A673 (cell line): ENCODE measurements at regions not wholly inside any gene's neighbourhood (a gene's known extent, or its start where the extent isn't known, plus 50 kb on each side); places are given as distances from the start of the nearest gene placed in this dataset.

ENCODE experiments used
- EZH2 ChIP-seq: fragments of 200-600 bp; sonication (generic); IDR thresholded peaks from 2 replicates; pipeline ENCODE4 v1.6.1; 2017; ENCODE audit warnings: borderline replicate concordance, low read depth, mild to moderate bottlenecking, mixed read lengths, antibody characterized with exemption, low read length; ENCODE audit not compliant: poor library complexity, severe bottlenecking
- TF ChIP-seq, protein P1 (sequence below): fragments of 300-800, 200-600 bp; sonication (generic); conservative IDR thresholded peaks from 2 replicates; pipeline ENCODE4 v1.5.1; 2017; ENCODE audit warnings: low read depth, mild to moderate bottlenecking, antibody characterized with exemption, low read length, moderate library complexity, mixed read lengths

DNA sequence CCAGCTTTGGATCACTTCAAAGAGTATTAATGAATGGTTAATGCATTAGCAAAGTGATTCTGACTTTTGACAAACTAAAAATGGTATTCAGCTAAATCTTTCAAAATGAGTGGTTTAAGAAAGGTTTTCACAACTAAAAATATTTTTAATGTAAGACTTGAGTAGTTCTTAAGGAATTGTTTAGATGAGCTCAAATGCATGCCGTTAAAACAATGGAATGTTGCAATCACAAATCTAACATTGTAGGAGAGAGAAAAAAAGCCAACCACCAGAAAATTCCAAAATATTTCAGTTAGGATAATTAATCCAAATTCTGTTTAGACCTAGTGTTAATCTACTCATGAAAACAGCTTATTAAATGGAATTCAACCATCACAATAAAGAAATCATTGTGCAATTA is 1044.8 kb upstream of the SLC10A2 start:
- TF ChIP-seq, protein P1, sequence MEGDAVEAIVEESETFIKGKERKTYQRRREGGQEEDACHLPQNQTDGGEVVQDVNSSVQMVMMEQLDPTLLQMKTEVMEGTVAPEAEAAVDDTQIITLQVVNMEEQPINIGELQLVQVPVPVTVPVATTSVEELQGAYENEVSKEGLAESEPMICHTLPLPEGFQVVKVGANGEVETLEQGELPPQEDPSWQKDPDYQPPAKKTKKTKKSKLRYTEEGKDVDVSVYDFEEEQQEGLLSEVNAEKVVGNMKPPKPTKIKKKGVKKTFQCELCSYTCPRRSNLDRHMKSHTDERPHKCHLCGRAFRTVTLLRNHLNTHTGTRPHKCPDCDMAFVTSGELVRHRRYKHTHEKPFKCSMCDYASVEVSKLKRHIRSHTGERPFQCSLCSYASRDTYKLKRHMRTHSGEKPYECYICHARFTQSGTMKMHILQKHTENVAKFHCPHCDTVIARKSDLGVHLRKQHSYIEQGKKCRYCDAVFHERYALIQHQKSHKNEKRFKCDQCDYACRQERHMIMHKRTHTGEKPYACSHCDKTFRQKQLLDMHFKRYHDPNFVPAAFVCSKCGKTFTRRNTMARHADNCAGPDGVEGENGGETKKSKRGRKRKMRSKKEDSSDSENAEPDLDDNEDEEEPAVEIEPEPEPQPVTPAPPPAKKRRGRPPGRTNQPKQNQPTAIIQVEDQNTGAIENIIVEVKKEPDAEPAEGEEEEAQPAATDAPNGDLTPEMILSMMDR = no peak
- no peak for TF ChIP-seq EZH2
